ENCODE measurements at regions not wholly inside any gene's neighbourhood (a gene's known extent, or its start where the extent isn't known, plus 50 kb on each side); places are given as distances from the start of the nearest gene placed in this dataset.

DNA sequence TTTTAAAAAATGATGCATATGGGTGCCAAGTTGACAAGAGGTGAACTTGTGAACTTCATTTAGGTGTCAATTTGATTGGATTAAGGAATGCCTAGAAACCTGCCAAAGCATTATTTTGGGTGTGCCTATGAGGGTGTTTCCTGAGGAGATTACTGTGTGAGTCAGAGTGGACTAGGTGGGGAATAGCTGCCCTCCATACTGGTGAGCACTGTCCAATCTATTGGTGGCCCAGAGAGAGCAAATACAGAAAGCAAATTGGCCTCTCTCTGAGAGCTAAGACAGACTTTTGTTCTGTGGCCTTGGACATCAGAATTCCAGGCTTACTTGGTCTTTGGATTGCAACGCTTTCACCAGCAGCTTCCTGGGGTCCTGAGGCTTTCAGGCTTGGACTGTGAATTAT, 388.0 kb downstream of the SUCLG1 start:
- Histone ChIP-seq H3K9ac (ENCODE audit: low read length) (no peak overlapping the region), H3K27me3 (ENCODE audit: low read length) (peaks cover 11% of the 10 kb centered on the region; the same call in 1 of the 2 replicates), H3K4me1 (ENCODE audit: insufficient read depth, low read length) (no peaks in the 10 kb centered on the region), H3F3A (ENCODE audit: low read length, unreplicated experiment) (no peaks in the 10 kb centered on the region), H3K79me2 (ENCODE audit: low read length) (no peaks in the 10 kb centered on the region), H3K27ac (ENCODE audit: low read length) (no peak overlapping the region), H4K20me1 (ENCODE audit: low read length) (no peaks in the 10 kb centered on the region), H3K9me2 (replicated peaks; ENCODE audit: low read length) (no peaks in the 10 kb centered on the region), H3K4me3 (ENCODE audit: low read length) (no peak overlapping the region), H3K4me2 (ENCODE audit: low read length) (no peak overlapping the region), H2AFZ (ENCODE audit: low read length) (no peak overlapping the region), H3K36me3 (ENCODE audit: low read depth, low read length) (no peaks in the 10 kb centered on the region), H3K9me3 (ENCODE audit: low read length) (no peaks in the 10 kb centered on the region)
- ATAC-seq (no peak), DNase-seq (no peak)
- TF ChIP-seq EZH2phosphoT487 (IDR thresholded peaks at IDR 0.05; ENCODE audit: borderline replicate concordance, low read length) (no peak), EZH2 (IDR thresholded peaks at IDR 0.05; ENCODE audit: low read length, unreplicated experiment) (no peak), CTCF (conservative IDR thresholded peaks at IDR 0.05; ENCODE audit: low read depth, low read length) (no peak)
- intact Hi-C loops (cut with micrococcal nuclease), result no loop called here
- CTCF ChIA-PET, result no interaction called here
- no TSS peak for BruUV-seq (replicated peaks)
- POLR2A ChIA-PET (ENCODE audit: unreplicated experiment), result no interaction called here

DNA sequence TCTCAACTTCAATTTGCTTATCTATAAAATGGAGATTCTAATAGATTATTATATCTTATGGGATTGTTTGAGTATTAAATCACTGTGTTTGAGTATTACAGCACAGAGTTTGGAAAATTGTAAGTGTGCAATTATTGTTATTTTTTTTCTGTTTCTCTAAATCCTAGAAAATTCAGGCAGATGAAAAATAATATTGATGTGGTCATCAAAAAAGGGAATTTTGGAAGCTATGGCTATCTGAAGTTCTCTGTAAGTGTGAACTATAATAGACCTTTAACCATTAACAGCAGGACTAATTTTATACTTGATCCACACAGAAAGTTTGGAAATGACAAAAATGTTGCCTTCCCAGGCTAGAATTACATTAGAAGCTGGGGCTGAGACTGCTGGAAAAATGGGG, 393.2 kb downstream of the SUCLG1 start:
- Histone ChIP-seq H3K79me2 (ENCODE audit: low read length) (no peaks in the 10 kb centered on the region), H3K27ac (ENCODE audit: low read length) (no peak overlapping the region), H3K27me3 (ENCODE audit: low read length) (no peaks in the 10 kb centered on the region), H3K4me3 (ENCODE audit: low read length) (no peak overlapping the region), H2AFZ (ENCODE audit: low read length) (no peak overlapping the region), H3K4me1 (ENCODE audit: insufficient read depth, low read length) (no peaks in the 10 kb centered on the region), H3K9me2 (replicated peaks; ENCODE audit: low read length) (no peaks in the 10 kb centered on the region), H4K20me1 (ENCODE audit: low read length) (no peaks in the 10 kb centered on the region), H3K9me3 (ENCODE audit: low read length) (no peaks in the 10 kb centered on the region), H3K9ac (ENCODE audit: low read length) (no peak overlapping the region), H3F3A (ENCODE audit: low read length, unreplicated experiment) (no peaks in the 10 kb centered on the region), H3K4me2 (ENCODE audit: low read length) (no peak overlapping the region), H3K36me3 (ENCODE audit: low read depth, low read length) (no peaks in the 10 kb centered on the region)
- BruUV-seq (replicated peaks), result no TSS peak
- intact Hi-C loops (cut with micrococcal nuclease), result no loop called here
- ChIA-PET CTCF (no interaction called here), POLR2A (ENCODE audit: unreplicated experiment) (no interaction called here)
- no peak for DNase-seq
- no peak for TF ChIP-seq EZH2phosphoT487 (IDR thresholded peaks at IDR 0.05; ENCODE audit: borderline replicate concordance, low read length)
- TF ChIP-seq EZH2 (IDR thresholded peaks at IDR 0.05; ENCODE audit: low read length, unreplicated experiment), result no peak
- TF ChIP-seq CTCF (conservative IDR thresholded peaks at IDR 0.05; ENCODE audit: low read depth, low read length), result no peak
- no peak for ATAC-seq

DNA sequence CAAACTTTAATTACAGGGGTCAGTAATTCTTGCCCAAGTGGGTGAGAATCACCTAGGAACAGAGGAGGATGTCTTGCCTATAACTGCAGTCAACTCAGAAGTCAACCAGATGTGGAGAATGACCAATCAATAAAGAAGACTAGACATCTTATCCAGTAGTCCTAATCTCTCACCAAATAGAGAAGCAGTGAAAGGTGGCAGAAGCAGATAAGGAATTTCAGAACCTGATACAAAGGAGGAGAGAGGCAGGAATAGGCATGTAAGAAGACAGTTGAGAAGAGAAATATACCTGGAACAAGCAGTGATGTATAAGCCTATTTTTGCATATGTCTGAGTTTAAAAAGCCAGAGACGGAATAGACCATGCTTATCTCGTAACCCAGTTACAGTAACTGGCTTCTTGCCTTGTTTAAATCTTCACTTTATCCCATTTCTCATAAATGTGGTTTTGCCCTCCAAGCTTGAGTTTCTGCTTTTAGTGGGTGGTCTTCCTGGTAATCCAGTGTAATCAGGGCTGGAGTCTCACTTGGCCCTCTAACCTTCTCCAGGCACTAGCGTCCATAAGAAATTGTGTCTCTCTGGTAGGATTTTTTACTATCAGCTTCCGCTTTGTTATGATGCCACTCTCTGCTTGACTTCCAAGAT, 401.0 kb downstream of the SUCLG1 start:
- H3K79me2 ChIP-seq (ENCODE audit: low read length), result no peaks in the 10 kb centered on the region
- H3K9ac ChIP-seq (ENCODE audit: low read length), result no peak overlapping the region
- CTCF ChIA-PET, result no interaction called here
- H2AFZ ChIP-seq (ENCODE audit: low read length), result no peak overlapping the region
- H3K9me2 ChIP-seq (replicated peaks; ENCODE audit: low read length), result no peaks in the 10 kb centered on the region
- no peaks in the 10 kb centered on the region for H3K36me3 ChIP-seq (ENCODE audit: low read depth, low read length)
- no peak overlapping the region for H3K4me2 ChIP-seq (ENCODE audit: low read length)
- H3K4me1 ChIP-seq (ENCODE audit: insufficient read depth, low read length), result no peaks in the 10 kb centered on the region
- ATAC-seq, result no peak
- no peak for DNase-seq
- H3K9me3 ChIP-seq (ENCODE audit: low read length), result no peaks in the 10 kb centered on the region
- no peak overlapping the region for H3K27ac ChIP-seq (ENCODE audit: low read length)
- TF ChIP-seq EZH2phosphoT487 (IDR thresholded peaks at IDR 0.05; ENCODE audit: borderline replicate concordance, low read length) (no peak), CTCF (conservative IDR thresholded peaks at IDR 0.05; ENCODE audit: low read depth, low read length) (no peak), EZH2 (IDR thresholded peaks at IDR 0.05; ENCODE audit: low read length, unreplicated experiment) (no peak)
- no peaks in the 10 kb centered on the region for H3K27me3 ChIP-seq (ENCODE audit: low read length)
- no peak overlapping the region for H3K4me3 ChIP-seq (ENCODE audit: low read length)
- no TSS peak for BruUV-seq (replicated peaks)
- no peaks in the 10 kb centered on the region for H3F3A ChIP-seq (ENCODE audit: low read length, unreplicated experiment)
- no peaks in the 10 kb centered on the region for H4K20me1 ChIP-seq (ENCODE audit: low read length)
- intact Hi-C loops (cut with micrococcal nuclease), result no loop called here
- POLR2A ChIA-PET (ENCODE audit: unreplicated experiment), result no interaction called here
